22Rv1 (cell line): ENCODE measurements at regions not wholly inside any gene's neighbourhood (a gene's known extent, or its start where the extent isn't known, plus 50 kb on each side); places are given as distances from the start of the nearest gene placed in this dataset.

Experiments
- H3K27ac ChIP-seq: fragments of 450-650 bp; 2 replicates; pipeline ENCODE4 v1.5.1; 2017
- ZFX ChIP-seq: fragments of 450-650 bp; IDR thresholded peaks from 2 replicates; pipeline ENCODE4 v1.6.1; 2017; ENCODE audit warnings: antibody characterized with exemption, borderline replicate concordance
- TF ChIP-seq, protein P1 (sequence below): fragments of 450-650 bp; IDR thresholded peaks from 2 replicates; pipeline ENCODE4 v1.5.1; 2017; ENCODE audit warnings: mild to moderate bottlenecking

DNA sequence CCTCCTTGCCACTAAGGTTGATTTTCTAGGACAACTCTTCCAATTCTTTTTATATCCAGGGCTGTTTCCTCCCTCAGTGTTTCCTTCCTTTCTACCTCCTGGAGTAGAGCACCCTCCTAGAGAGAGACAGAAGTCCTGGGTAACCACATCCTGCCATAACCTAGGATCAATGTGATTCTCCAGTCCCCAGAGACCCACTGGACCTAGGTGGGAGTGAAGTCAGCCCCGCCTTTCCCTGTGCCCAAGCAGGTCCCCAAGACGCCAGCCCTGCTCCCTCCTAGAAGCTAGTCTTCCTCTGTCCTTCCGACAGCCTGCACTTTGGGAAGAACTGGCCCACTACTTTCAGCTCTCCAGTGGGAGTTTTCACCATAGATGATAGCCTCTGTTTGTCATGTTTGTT, 166.8 kb upstream of the PLEKHG7 start:
- TF ChIP-seq, protein P1, sequence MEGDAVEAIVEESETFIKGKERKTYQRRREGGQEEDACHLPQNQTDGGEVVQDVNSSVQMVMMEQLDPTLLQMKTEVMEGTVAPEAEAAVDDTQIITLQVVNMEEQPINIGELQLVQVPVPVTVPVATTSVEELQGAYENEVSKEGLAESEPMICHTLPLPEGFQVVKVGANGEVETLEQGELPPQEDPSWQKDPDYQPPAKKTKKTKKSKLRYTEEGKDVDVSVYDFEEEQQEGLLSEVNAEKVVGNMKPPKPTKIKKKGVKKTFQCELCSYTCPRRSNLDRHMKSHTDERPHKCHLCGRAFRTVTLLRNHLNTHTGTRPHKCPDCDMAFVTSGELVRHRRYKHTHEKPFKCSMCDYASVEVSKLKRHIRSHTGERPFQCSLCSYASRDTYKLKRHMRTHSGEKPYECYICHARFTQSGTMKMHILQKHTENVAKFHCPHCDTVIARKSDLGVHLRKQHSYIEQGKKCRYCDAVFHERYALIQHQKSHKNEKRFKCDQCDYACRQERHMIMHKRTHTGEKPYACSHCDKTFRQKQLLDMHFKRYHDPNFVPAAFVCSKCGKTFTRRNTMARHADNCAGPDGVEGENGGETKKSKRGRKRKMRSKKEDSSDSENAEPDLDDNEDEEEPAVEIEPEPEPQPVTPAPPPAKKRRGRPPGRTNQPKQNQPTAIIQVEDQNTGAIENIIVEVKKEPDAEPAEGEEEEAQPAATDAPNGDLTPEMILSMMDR = no peak
- no peak for TF ChIP-seq ZFX
- H3K27ac ChIP-seq = no peak overlapping the region

DNA sequence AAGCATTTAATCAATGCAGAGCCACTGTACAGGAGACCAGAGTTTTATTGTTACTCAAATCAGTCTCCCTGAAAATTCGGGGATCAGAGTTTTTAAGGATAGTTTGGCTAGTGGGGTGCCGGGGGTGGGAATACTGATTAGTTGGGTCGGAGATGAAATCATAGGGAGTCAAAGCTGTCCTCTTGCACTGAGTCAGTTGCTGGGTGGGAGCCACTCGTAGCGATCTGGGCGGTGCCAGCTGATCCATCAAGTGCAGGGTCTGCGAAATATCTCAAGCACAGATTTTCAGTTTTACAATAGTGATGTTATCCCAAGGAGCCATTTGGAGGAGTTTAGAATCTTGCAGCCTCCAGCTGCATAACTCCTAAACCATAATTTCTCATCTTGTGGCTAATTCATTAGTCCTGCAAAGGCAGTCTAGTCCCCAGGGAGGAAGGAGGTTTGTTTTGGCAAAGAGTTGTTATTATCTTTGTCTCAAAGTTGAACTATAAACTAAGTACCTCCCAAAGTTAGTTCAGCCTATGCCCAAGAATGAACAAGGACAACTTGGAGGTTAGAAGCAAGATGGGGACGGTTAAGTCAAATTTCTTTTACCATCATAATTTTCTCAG, 169.4 kb upstream of the PLEKHG7 start:
- H3K27ac ChIP-seq = no peak overlapping the region

DNA sequence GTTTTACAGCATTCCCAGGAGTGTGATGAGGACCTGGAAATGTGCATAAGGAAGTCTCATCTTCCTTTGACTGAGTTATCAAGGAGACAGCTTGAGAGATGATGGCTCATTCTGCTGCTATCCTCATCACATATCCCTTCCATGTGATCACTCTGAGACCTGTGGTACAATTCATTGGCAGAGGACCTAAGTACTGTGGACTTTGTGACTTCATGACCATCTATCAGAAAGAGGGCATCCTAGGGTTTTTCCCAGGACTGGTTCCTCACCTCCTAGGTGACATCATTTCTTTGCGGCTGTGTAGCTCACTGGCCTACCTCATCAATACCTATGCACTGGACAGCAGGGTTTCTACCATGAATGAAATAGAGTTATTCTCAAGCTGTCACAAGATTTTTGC, 172.1 kb upstream of the PLEKHG7 start:
- TF ChIP-seq, protein P1 = no peak
- TF ChIP-seq ZFX = no peak
- no peak overlapping the region for H3K27ac ChIP-seq

More for the DNA sequence above, 169.4 kb upstream of the PLEKHG7 start:
- TF ChIP-seq, protein P1 = no peak
- TF ChIP-seq ZFX = no peak

DNA sequence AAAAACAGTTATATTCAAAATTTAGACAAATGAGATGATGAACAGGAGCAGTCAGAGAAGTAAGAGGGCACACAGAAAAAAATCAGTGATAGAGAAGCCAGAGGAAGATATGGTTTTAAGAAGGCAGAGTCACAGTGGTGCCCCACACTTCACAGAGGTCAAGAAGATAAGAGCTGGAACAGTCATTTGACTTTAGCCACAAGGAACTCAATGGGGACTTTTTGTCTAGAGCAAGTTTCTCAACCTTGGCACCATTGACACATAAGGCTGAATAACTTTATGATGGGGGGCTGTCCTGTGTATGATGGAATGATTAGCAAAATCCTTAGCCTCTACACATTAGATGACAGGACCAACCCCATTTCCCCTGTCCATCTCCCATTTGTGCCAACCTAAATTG, 172.8 kb upstream of the PLEKHG7 start:
- TF ChIP-seq ZFX = no peak
- TF ChIP-seq, protein P1 = no peak

DNA sequence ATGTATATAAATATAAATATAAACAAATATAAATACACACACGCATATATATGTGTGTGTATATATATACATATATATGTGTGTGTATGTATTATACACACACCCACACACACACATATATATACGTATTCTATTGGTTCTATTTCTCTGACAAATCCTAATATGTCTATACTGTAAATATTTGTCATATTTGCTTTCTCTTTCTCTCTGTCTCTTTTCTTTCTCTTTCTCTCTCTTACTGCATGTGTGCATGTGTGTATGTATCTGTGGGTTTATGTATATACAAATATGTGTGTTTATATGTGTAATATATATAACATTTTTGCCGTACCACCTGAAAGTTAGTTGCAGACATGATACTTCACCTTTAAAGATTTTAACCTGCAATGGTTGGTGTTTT, 174.2 kb upstream of the PLEKHG7 start:
- H3K27ac ChIP-seq = no peak overlapping the region
- TF ChIP-seq, protein P1 = no peak
- no peak for TF ChIP-seq ZFX

More for the DNA sequence above, 172.8 kb upstream of the PLEKHG7 start:
- H3K27ac ChIP-seq = no peak overlapping the region

DNA sequence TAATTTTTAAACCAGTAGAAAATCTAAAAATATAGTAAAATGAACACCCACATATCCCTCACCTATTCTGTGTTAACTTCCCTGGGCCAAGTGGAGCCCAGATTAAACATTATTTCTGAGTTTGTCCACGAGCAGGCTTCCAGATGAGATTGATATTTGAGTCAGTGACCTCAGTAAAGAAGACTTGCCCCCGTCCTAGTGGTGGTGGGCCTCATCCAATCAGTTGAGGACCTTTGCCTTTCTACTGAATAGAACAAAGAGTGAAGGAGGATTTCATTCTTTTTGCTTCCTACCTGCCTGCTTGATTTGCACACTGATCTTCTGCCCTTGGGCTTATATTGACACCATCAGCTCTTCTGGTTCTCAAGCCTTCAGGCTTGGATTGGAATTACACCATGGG, 174.7 kb upstream of the PLEKHG7 start:
- no peak for TF ChIP-seq ZFX
- TF ChIP-seq, protein P1 = no peak

DNA sequence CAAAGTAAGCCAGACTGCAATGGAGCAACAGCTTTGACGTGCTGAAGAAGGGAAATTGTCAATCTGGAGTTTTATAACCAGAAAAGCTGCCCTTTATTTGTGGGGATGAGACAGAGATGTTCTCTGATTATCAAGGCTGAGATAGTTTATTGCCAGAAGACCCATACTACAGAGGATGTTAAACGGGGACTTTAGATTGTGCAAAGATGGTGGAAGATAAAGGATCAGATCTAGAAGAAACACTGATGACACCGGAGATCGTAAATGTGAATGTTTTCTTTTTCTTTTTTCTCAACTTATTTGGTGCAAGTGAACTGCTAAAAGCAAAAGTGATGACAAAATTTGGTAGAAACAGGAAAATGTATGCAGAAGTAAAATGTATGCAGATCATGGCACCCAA, 178.3 kb upstream of the PLEKHG7 start:
- H3K27ac ChIP-seq = no peak overlapping the region
- TF ChIP-seq, protein P1 = no peak
- no peak for TF ChIP-seq ZFX

More for the DNA sequence above, 174.7 kb upstream of the PLEKHG7 start:
- no peak overlapping the region for H3K27ac ChIP-seq
